Neural cell (in vitro differentiated cells): ENCODE measurements at regions not wholly inside any gene's neighbourhood (a gene's known extent, or its start where the extent isn't known, plus 50 kb on each side); places are given as distances from the start of the nearest gene placed in this dataset.

Source experiments
- EP300 ChIP-seq: fragments of 450-650 bp; conservative IDR thresholded peaks from 2 replicates; pipeline ENCODE4 v1.6.1; 2014; ENCODE audit warnings: antibody characterized with exemption, mild to moderate bottlenecking, moderate library complexity; ENCODE audit not compliant: poor library complexity, severe bottlenecking
- EZH2 ChIP-seq: fragments of 200-600, 300-800 bp; shearing (Covaris generic), sonication (generic); IDR thresholded peaks from 2 replicates; pipeline ENCODE4 v1.6.1; 2014; ENCODE audit warnings: antibody characterized with exemption, low read length, borderline replicate concordance, mild to moderate bottlenecking; ENCODE audit not compliant: insufficient read depth, poor library complexity, severe bottlenecking
- POLR2AphosphoS5 ChIP-seq: IDR thresholded peaks from 2 replicates; pipeline ENCODE4 v1.6.1; 2012
- RAD21 ChIP-seq: fragments of 450-650 bp; conservative IDR thresholded peaks from 2 replicates; pipeline ENCODE4 v1.6.1; 2014; ENCODE audit warnings: antibody characterized with exemption, mild to moderate bottlenecking, moderate library complexity
- REST ChIP-seq: IDR thresholded peaks from 2 replicates; pipeline ENCODE4 v1.6.1; 2012; ENCODE audit warnings: borderline replicate concordance
- SMC3 ChIP-seq: fragments of 450-650 bp; conservative IDR thresholded peaks from 2 replicates; pipeline ENCODE4 v1.6.1; 2014; ENCODE audit warnings: antibody characterized with exemption, mild to moderate bottlenecking, moderate library complexity; ENCODE audit not compliant: poor library complexity
- TF ChIP-seq, protein P1 (sequence below): fragments of 450-650 bp; IDR thresholded peaks from 2 replicates; pipeline ENCODE4 v1.5.1; 2014; ENCODE audit warnings: antibody characterized with exemption, mild to moderate bottlenecking, moderate library complexity; ENCODE audit not compliant: poor library complexity, severe bottlenecking

- TF ChIP-seq EP300, result no peak
- TF ChIP-seq, protein P1, sequence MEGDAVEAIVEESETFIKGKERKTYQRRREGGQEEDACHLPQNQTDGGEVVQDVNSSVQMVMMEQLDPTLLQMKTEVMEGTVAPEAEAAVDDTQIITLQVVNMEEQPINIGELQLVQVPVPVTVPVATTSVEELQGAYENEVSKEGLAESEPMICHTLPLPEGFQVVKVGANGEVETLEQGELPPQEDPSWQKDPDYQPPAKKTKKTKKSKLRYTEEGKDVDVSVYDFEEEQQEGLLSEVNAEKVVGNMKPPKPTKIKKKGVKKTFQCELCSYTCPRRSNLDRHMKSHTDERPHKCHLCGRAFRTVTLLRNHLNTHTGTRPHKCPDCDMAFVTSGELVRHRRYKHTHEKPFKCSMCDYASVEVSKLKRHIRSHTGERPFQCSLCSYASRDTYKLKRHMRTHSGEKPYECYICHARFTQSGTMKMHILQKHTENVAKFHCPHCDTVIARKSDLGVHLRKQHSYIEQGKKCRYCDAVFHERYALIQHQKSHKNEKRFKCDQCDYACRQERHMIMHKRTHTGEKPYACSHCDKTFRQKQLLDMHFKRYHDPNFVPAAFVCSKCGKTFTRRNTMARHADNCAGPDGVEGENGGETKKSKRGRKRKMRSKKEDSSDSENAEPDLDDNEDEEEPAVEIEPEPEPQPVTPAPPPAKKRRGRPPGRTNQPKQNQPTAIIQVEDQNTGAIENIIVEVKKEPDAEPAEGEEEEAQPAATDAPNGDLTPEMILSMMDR, result no peak
- no peak for TF ChIP-seq RAD21
- no peak for TF ChIP-seq POLR2AphosphoS5
- no peak for TF ChIP-seq SMC3
- TF ChIP-seq REST, result no peak
- no peak for TF ChIP-seq EZH2
Observed at GRCh38 chr1:87462894-87463293, 134.2 kb downstream of the LMO4 start.
